GM18507 (cell line): ENCODE measurements at regions not wholly inside any gene's neighbourhood (a gene's known extent, or its start where the extent isn't known, plus 50 kb on each side); places are given as distances from the start of the nearest gene placed in this dataset.

Experiments
- DNase-seq: peaks from one replicate; pipeline ENCODE4 v3.0.0; 2011; ENCODE audit warnings: low read depth; ENCODE audit not compliant: insufficient read length; ENCODE audit errors: extremely low spot score
- FAIRE-seq: peaks from 2 replicates; lab custom pipeline; 2011; peaks lifted over from hg19 to GRCh38; lab: Jason Lieb, UNC

DNA sequence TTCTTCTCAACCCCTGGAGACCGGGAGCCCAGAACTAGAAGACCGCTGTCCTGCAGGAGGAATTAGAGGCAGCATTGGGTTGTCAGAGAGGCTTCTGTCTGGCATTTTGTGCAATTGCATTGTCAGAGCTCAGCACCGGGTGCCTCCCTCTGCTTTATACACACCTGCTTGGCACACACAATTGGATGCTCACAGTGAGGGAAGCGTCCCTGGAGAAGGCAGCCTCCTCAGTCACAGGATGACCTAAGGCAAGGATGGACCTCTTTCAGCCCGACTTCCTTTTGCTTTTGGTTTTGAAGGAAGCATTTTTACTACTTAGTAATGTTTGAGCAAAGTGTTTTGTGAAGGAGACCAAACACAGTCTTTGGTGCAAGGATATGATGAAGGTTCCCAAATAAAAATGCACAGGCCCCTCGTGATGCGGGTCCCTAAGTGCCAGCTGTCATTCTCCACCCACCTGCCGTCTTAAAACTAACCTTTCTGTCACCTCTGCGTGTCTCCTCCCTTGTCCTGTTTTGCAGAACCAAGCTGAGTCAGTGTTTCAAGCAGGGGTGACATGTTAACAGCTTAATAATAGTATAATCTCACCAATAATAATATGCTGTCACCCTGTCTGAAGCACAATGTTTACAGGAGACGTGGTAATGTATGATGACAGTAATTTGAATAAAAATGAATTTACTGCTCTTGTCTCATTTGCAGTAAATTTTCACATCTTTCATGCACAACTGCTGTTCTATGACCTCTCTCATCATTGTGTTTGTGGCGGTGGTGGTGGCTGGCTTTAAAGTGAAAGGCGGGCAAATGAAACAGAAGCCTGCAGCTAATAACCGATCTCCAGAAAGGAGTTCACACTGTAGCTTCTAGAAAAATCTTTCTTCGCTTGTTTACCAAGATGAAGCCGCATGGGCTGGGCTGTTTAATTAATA is 430.2 kb upstream of the MKI67 start:
- FAIRE-seq (no peak), DNase-seq (no peak)

DNA sequence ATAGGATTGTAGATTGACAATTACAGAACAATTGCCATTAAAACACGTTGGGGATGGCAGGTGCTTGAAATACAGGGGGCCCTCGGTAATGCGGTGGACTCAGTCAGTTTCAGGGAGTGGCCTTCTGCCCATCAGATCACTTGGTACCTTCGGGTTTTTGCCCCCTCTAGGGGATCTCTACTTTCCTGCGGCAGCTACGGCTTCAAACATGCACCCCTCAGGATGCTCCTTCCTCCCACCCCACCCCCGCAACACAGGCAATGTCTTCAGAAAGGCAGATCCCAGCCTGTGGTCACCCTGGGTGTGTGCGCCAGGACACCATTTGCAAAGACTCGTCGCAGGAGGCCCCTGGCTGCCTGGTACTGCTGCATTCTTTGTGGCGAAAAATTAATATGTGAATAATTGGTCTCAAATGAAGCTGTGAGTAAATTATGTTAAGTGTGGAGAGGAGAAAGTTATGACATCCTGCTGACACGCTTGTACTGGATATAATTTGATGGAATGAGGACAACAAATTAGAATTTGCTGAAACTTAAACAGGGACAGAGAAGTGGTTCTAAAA is 431.0 kb upstream of the MKI67 start:
- FAIRE-seq, result no peak

DNA sequence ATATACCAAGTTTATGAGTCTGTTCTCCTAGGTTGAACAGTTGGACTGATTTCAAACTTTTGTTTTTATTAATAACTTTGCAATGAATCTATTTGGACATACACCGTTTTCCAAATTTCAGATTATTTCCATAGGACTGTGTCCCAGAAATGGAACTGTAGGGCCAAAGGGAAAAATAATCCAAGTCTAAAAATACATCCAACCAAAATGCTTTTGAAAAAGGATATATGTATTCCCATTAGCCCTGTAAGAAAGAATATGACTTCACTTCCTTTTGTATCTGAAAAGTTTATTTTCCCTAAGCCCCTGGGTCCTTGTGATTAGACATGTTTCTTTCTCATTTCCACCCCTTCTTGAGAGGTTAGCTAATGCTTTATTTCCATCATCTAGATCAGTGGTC is 434.2 kb upstream of the MKI67 start:
- DNase-seq (no peak), FAIRE-seq (no peak)

More for the DNA sequence above, 431.0 kb upstream of the MKI67 start:
- no peak for DNase-seq

DNA sequence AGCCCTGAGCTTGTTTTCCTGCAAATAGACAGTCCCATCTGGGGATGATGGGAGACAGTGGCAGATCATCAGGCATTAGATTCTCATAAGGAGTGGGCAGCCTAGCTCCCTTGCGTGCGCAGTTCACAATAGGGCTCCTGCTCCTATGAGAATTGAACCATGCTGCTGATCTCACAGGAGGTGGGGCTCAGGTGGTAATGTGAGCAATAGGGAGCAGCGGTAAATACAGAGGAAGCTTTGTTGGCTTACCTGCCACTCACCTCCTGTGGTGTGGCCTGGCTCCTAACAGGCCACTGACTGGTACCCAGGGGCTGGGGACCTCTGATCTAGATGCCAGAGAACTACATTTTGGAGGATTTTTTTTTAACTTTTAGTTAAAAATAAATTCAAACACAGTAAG is 434.8 kb upstream of the MKI67 start:
- FAIRE-seq, result no peak
- DNase-seq, result no peak

DNA sequence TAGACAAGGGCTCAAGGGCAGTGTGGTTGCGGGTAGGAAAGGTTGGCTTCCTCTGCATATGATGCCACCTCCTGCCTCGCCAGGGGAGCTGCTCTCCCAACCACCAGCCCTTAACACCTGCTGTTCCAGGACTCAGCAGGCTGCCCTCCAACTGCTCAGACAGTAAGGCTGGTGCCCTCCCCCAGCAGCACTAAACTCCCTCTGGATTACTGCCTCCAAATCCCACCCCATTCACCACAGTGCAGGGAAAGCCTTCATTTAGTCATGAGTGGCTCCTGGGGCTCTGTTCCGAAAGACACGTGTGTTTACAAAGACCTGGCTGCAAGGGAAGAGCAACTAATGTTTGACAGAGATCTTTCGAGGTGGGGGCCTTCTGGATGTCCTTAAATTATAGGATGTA is 437.2 kb upstream of the MKI67 start:
- DNase-seq (no peak), FAIRE-seq (no peak)

DNA sequence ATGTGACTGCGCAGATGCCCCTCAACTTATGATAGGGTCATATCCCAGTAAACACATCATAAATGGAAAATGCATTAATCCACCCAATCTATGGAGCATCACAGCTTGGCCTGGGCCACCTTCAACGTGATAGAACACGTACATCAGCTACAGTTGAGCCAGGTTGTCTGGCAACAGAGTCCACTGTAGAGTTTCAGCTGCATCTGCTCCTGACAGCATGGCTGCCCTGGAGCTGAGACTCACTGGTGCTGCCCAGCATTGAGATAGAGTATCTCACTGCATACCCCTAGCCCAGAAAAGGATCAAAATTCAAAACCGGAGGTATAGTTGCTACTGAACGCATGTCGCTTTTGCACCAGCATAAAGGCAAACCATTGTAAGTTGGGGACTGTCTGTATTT is 437.7 kb upstream of the MKI67 start:
- FAIRE-seq (no peak), DNase-seq (no peak)

DNA sequence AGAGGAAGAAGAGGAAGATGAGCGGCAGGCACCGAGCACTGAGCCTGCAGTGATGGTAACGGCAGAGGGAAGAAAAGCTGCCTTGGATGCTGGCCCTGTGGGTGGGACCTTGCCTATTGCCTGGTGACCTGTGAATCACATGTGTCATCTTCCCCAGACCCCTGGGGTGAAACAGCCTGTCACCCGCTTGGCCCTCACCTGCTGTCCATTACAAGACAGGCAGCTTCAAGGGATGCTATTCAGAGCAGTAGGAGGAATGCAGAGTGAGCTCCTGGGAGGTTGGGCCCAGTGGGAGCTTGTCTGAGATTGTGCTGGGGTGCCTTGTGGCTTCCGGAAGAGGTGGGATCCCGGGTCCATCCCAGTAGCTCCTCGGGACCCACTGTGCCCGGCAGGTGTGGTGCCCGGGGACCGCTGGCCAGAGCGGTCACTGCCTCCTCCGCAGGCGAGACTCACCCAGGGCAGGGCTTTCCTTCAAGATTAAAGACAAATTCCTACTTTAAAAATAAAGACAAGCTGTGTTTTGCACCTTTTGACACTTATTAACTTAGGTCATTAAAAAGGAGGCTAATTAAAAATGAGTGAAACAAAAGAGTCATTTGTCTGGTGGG is 440.2 kb upstream of the MKI67 start:
- FAIRE-seq, result no peak
- no peak for DNase-seq

DNA sequence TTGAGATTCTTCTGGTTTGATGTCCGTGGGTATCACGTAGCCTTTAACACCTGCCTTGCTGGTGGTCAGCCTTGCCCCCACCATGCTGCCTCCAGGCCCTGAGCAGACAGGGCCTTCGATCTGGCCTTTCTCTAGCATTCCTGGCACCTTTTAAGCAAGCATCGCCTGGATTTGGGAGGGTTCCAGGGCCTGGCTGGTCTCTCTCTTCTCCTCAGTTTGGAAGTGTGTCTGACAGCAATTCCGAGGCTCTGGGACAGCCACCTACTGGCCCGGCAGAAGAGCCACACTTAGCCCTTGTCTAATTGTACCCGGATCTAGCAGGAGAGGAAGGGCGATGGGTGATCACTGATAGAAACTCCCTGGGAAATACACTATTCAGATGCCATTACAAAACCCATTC is 441.3 kb upstream of the MKI67 start:
- no peak for DNase-seq
- no peak for FAIRE-seq

DNA sequence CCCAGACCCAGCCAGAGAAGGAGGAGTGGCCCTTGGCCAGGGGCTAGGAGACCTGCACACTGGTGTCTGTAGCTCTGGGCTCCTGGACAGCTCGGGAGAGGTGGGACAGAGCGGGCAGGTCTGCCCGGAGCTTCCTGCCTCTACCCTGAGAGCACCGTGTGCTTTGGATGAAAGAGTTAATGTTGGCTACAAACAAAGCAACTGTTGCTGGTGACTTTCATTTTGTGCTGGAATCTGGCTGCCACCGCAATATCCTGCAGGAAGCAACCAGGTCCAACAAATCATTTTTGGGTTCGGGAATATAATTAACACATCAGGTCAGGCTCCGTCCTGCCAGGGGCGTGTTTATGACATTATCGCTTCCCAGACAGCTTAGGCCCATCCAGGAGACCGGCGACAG is 441.8 kb upstream of the MKI67 start:
- DNase-seq (no peak), FAIRE-seq (no peak)

DNA sequence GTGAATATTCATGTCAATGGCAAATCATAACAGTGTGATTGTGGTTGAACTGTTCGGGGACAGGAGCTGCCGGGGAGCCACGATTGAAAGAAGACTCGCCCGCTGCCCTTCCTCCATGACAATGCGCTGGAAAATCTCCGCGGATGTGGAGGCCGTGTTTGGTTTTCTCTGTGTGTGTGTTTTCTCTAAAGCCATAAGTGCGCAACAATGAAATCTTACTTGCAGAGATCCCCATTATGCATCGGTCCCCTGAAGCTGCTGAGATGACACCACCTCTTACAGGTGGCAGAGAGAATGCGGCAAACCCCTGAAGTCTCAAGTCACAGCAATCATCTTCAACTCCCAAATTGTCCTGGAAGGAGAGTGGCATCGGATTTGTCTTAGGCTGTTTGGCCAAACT is 442.3 kb upstream of the MKI67 start:
- FAIRE-seq, result no peak

DNA sequence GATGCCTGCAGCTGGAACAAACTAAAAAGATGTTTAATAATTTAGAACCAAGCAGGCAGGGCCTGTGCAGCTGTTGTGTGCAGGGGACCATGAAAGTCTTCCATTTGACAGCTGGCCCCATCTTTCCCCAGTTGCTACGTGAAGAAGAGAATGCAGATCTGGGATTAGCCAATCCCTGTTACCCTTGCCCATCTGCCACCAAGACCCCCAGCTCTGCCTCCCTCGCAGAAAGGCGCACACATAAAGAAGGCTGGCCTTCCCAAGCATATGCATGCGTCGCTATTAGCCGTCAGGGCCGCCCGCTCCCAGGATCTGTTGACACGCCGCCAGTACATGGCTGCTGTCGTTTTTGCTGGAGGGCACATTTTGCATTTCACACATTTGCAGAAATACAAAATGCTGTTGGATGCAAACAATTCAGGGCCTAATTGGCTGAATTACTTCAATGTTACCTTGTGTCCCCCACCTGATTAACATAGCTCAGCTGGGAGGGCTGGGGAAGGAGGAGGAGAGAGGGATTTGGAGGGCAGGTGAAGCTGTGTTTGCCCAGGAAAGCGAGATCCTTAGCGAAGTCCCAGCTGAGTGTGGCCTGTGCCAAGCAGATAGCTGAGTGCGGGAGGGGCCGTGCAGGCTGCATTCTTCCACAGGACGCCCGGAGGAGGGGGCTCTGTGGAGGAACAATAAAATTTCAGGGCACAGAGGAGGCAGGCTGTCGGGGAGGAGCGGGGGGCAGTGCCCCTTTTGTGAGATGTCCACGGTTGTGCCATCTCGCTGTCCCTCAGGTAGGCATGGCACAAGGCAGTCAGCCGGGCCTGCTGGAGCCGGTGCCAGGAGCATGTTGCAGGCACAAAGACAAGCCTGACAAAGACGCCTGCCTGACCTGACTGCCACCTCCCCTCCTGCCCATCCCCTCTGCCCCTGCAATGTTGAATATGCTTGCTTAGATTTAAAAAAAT is 443.0 kb upstream of the MKI67 start:
- DNase-seq, result no peak
- FAIRE-seq, result no peak

More for the DNA sequence above, 442.3 kb upstream of the MKI67 start:
- DNase-seq, result no peak

DNA sequence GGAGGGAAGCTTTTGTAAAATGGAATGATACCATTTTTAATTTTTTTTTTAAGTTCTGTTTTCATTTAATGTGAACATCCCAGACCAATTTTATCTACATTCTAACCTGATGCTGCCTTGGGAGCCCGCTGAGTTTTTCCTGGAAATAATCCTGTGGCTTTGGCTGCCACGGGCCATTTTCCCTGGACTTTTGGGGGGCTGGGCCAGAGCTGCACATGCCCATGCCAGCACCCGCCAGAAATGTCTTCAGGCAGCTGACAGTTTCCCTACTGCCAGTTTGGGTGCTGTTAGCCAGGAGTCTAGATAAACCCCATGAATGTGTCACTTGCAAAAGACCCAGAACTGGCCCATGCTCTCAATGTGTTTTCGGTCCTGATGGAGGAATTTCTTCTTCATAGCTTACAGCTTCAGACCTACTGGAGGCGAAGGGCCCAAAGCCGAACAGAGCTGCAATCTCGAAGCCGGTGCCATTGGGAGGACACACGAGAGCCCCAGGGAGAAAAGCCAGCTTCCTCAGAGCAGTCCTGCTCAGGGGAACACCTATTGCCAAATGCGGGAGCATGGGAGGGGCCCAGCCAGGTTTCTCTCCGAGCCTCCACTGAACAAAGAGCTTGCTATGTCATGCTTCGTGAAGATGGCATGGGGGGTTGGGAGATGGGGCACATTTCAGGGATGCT is 444.2 kb upstream of the MKI67 start:
- FAIRE-seq, result no peak
- no peak for DNase-seq

DNA sequence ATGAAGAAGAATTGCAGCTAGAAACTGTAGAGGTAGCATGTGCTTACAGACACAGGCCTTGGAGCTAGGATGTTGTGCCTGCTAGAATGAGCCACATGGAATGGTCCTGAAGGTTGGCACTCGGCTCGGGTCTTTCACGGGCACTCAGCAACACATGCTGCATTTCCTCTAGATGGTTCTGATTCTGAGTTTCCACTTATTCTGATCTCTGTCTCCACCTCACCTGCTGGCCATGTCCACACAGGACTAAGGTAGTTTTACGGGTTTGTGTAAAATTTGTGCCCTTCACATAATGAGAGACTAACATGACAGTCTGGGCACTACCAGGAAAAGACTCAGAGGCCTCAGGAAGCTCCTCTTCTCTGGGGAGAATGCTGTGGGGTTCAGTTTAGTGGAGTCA is 444.8 kb upstream of the MKI67 start:
- DNase-seq (no peak), FAIRE-seq (no peak)

DNA sequence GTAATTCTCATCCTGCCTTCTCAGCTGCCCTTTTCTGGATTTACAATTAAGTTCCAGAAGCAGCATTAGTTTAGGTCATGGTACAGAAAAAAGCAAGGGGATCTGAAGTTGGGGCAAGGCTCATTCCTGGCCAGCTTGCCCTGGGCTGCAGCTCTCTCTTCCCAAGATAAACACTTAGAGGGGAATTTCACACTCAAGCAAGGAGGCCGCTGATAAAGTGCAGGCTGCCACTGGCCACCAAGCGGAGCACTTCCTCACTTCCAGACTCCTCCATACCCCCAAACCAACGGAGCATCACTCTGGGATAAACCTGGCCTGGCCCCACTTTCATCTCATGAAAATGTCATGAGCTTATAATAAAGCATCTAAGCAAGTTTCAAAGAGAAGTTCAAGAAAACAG is 445.5 kb upstream of the MKI67 start:
- FAIRE-seq (no peak), DNase-seq (no peak)

DNA sequence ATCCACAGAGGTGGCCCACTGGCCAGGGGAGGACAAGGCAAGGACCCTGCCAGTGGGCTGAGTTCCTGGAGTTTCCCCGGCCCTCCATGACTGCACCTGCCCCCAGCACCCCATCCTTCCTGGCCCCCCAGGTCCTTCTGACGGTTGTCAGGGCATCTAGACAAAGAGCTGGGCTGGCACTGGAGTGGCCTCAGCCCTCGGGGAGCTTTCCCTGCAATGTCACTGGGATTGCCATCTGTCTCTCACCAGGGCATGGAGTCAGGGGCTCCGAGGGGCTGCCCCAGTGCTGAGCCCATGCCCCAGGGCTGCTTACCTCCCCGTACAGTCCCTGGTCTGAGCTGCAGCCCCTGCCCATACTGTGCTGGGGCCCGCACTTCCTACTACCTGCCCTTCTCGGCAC is 446.5 kb upstream of the MKI67 start:
- no peak for DNase-seq
- no peak for FAIRE-seq

DNA sequence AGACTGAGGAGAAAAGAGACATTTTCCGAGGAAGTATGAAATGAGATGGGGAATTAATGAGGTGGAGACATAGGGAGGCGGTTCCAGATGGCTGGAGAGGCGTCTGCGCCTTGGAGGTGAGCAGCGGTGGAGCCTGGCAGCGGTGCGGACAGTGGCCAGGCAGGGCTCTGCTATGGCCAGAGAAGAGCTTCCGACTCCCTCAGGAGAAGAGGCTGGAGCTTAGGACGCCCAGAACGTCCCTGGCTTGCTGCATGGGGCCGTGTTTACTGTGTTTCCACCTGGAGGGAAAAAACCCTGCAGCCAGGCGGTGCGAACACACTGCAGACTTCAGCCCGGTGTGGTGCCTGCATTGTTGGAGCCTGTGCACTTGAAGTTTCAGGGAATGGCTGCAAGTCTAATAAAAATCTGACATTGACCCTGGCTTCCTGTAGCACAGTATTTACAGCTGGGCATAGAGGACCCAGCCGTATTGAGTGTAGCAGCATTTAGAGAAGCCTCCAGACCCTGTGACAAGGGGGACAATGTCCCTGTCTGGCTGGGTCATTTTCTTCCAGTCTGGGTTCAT is 447.1 kb upstream of the MKI67 start:
- FAIRE-seq, result no peak
- no peak for DNase-seq

DNA sequence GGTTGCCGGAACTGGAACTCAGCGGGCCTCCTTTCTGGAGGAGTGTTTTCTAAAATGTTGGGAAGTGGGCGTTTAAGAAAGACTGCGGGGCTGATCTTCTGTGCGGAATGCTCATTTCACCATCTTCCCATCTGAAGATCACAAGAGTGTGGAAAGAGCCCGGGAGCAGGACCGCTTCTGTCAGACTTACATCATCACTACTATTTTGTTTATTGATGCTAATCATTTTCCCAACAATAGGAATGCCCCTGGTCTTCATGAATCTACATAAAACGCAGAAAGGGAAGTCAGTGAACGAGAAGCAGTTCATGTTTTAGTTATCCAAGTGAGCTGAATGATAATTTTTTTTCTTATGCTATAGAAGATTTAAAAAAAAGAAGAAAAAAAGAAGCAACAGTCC is 447.8 kb upstream of the MKI67 start:
- FAIRE-seq (no peak), DNase-seq (no peak)

DNA sequence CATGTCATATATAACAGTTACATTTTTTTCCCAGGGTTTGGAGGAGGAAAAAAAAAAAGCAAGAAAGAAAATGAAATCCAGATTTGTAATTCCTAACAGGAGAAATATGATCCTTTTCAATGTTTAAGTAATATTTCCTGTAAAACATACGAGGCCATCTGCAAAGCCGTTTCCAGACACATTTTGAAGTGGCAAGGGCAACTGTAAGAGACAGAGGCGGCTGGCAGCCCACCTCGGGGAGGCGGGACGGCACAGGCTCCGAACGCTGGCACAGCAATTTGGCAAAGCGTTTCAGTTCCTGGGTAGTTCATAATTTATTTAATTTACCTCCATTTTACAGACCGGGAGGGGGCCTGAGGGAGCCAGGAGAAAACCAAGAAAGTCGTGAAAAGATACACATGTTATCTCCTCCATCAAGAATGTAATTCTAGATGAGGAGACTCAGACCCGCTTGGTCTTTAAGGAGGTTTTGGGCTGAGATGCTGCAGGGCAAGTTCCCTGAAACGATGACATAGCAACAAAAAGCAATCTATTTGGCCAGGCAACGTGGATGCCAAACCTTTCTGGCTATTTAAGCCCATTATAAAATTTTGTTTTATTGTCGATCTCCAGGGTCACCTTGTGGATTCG is 448.5 kb upstream of the MKI67 start:
- DNase-seq, result no peak
- FAIRE-seq, result no peak

DNA sequence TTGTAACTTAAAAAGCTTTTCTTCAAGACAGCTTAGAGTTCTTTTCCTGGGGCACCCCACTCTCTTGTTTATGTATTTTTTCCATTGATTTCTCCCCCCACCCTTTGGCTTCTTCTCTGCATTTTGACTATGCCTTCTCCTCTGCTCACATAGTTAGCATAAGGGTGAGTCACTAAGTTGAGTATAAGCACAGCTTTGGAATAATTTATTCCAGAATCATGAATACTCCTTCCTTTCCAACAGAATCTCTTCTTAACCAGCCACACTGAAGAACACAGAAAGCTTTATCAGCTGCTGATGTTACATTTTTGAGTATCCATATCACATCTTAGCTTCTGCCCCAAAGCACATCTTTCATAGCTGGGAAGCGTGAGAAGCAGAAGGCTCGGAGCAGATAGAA is 449.5 kb upstream of the MKI67 start:
- no peak for FAIRE-seq
- no peak for DNase-seq
